ENCODE measurements at regions not wholly inside any gene's neighbourhood (a gene's known extent, or its start where the extent isn't known, plus 50 kb on each side); places are given as distances from the start of the nearest gene placed in this dataset.

GRCh38 chr1:87560601-87561360, 232.1 kb downstream of the LMO4 start:
- DNase-seq (ENCODE audit: low read depth) = no peak

DNA sequence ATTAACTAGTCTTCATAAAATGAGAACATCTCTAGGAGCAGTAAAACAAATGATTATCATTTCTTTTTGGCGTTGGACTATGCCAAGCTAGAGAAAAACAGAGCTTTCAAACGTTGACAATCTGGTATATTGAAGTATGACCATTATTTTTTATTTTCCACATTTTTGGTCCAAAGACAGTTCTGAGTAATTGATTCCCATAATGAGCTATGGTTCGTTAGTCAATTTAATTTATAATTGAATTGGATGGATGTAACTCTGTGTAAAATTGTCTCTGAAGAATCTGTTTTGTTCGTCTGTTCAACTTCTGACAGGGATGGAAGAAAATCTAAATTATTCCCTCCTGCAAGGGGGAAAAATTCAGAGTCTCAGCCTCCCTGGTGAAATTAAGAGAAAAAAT, 234.5 kb downstream of the LMO4 start:
- no peak for DNase-seq (ENCODE audit: low read depth)

GRCh38 chr1:87565861-87566260, 237.2 kb downstream of the LMO4 start:
- DNase-seq (ENCODE audit: low read depth) = no peak

- DNase-seq (ENCODE audit: low read depth) = no peak
Observed at GRCh38 chr1:87568005-87568404, 239.3 kb downstream of the LMO4 start.

DNA sequence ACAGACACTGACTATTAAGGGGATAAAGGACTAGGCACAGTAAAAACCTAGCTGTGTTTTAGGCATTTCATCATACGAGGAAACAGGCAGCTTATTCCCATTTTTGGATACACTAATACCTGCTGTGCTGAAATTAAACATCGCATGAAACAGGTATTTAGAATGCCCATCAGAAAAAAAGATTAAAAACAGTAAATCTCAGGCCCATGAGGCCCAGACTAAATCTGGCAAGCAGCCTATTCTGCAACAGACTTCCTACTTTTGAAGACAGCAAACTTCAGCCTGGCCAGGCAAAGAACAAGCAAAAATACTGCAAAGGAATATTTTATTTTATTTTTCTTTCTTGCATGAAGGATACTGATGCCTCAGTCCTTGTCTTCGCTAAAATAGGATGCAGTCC, 240.2 kb downstream of the LMO4 start:
- no peak for DNase-seq (ENCODE audit: low read depth)

DNA sequence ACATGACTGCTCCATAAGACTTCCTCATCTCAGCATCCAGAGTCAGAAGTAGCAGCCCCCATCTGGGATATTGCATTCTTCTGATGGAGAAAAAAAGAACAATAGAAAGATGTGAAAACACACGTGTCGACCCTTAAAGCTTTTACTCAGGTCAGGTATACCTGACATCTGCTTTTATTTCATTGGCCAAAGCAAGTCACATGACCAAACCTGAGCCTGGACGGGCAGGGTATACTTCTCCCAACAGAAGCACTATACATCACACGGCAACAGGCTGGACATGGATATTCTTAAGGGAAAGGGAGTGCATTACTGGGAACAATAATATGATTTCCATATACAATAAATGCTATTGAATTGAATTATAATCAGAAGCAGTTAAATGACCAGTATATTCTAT, 243.3 kb downstream of the LMO4 start:
- DNase-seq (ENCODE audit: low read depth) = no peak

DNA sequence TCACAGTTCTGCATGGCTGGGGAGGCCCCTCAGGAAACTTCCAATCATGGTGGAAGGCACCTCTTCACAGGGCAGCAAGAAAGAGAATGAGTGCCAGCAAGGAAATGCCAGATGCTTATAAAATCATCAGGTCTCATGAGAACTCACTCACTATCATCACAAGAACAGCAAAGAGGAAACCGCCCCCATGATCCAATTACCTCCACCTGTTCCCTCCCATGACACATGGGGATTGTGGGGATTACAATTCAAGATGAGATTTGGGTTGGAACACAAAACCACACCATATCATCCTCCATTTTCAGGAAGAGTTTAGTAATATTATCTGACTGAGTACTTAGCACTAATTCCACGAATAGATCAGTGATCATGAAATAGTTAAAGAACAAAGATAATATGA, 244.2 kb downstream of the LMO4 start:
- DNase-seq (ENCODE audit: low read depth) = no peak

DNA sequence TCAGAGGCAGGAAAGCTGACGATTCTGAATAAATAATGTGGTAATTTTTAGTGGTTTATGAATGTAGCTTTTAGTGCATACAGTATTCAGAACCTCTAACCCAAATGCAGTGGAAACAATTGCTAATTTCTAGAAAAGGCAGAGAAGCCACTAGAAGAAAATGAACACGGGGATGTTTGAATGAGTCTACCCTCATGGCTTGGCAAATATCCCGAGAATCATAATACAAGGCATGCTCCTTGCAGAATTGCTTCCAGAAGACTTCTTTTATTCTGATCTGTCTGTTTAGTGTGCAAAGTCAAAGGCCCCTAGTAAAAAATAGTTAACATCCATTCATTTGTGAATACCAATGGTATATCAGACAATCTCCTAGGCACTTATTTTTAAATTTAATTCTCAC, 246.8 kb downstream of the LMO4 start:
- DNase-seq (ENCODE audit: low read depth) = no peak

DNA sequence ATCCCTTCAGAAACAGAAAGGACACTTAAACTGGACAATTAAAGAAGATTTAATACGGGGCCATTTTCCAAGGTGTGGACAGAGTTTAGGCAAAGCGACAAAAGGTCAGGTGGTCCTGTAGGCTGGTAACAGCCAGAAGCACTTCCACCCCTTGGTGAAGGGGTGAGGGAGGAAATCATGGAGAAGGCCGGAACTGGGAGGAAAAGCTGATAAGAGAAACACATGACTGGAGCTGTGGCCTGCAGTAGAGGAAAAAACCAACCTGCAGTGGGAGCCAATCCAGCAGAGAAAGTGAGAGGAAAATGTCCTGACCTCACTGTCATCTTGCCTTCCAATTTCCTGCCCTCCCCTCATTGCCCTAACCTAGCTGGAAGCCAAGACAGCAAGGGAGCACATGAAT, 249.8 kb downstream of the LMO4 start:
- no peak for DNase-seq (ENCODE audit: low read depth)

DNA sequence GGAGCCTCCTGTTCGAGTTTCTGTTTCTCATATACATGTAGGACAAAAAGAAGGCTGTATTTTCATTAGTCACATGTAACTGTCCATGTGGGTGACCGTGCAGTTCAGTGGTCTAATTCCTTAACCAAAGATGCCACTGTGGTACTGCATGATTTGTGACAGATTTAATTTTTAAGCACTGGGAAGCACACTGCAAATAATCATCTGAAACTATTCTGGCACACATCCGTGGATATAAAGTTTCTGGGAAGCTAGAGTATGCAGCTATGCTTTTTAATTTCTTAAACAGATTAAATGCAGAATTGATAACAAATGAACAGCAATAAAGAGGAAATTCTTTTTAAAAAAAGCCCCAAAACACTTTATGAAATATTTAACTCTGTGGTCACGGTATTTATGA, 254.8 kb downstream of the LMO4 start:
- DNase-seq (ENCODE audit: low read depth) = no peak

DNA sequence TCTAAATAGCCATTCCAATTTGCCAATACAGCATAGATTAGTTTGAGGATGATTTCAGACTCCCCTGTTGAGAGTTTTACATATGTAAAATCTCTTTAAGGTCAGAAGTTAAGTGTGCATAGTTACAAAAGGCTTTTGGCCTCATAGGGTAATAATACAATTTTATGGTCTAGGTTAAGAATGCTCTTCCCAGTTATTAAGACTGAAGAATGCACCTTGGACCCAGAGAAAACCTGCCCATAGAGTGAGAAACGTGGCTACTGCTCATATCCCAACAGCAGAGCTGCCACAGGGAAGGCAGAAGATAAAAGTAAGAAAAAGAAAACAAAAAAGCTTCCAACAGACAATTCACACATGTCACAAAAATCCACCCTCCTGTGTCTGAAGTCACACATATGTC, 255.9 kb downstream of the LMO4 start:
- DNase-seq (ENCODE audit: low read depth) = no peak

- DNase-seq (ENCODE audit: low read depth) = no peak
Observed at GRCh38 chr1:87586501-87586900, 257.8 kb downstream of the LMO4 start.

GRCh38 chr1:87588495-87588894, 259.8 kb downstream of the LMO4 start:
- DNase-seq (ENCODE audit: low read depth) = no peak

GRCh38 chr1:87591492-87591891, 262.8 kb downstream of the LMO4 start:
- no peak for DNase-seq (ENCODE audit: low read depth)

GRCh38 chr1:87592156-87592555, 263.5 kb downstream of the LMO4 start:
- no peak for DNase-seq (ENCODE audit: low read depth)

- no peak for DNase-seq (ENCODE audit: low read depth)
Observed at GRCh38 chr1:87594736-87595383, 266.2 kb downstream of the LMO4 start.

- no peak for DNase-seq (ENCODE audit: low read depth)
Observed at GRCh38 chr1:87595384-87595781, 266.7 kb downstream of the LMO4 start.

GRCh38 chr1:87598429-87598828, 269.7 kb downstream of the LMO4 start:
- no peak for DNase-seq (ENCODE audit: low read depth)

GRCh38 chr1:87599569-87599968, 270.9 kb downstream of the LMO4 start:
- no peak for DNase-seq (ENCODE audit: low read depth)

- DNase-seq (ENCODE audit: low read depth) = no peak
Observed at GRCh38 chr1:87600055-87600850, 271.6 kb downstream of the LMO4 start.

DNA sequence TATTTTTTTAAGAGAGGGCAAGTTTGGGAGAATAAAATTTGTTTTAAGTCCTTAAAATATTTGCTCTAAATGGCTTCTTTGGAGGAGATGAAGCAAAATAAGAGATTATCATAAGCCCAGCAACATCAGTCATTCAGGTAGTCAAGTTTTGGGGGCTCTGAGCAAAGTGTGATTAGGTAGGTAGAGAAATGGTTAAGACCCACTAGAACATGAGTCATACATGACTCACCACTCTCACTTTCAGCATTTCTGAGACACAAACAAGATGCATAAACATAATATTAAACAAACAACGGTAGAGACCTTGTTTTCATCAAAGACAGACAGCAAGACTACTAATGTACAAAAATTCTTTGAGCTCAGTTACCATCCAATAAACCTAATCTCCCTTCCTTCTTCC, 272.2 kb downstream of the LMO4 start:
- DNase-seq (ENCODE audit: low read depth) = no peak

DNA sequence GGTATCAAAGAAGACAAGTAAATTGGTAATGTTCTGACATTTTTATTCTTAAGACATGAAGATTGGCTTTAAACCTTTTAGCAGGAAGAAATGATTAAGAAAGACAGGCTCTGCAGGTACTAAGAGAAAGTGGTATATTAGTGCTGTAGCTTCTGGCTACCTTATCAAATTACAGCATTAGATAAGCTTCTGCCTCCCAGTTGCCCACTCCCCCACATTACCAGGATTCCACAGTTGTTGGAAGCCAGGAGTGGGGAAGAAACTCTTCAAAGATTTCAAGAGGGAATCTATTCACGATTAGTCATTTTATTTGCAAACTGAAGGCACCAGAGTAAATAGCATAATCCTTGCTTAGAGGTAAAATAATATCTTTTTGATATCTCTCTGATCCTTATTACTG, 274.9 kb downstream of the LMO4 start:
- no peak for DNase-seq (ENCODE audit: low read depth)

- no peak for DNase-seq (ENCODE audit: low read depth)
Observed at GRCh38 chr1:87612956-87613355, 284.3 kb downstream of the LMO4 start.

Data from activated T-cell treated with anti-CD3 and anti-CD28 coated beads for 24 hours (primary cell).